Stimulated activated naive CD8-positive, alpha-beta T cell treated with anti-CD3 and anti-CD28 coated beads, Interleukin-15, Interleukin-2, amounts not matched to agents 100 ng/mL and 50 ng/mL, for 24 hours (primary cell): ENCODE measurements at regions not wholly inside any gene's neighbourhood (a gene's known extent, or its start where the extent isn't known, plus 50 kb on each side); places are given as distances from the start of the nearest gene placed in this dataset.
A peak's percentile ranks its signal among the peaks of the same experiment; 100 is the strongest.

Experiments used
- H3K27ac Mint-ChIP-seq: one replicate; pipeline ENCODE4 v1.8.0; 2021; ENCODE audit warnings: mild to moderate bottlenecking, mixed read lengths
- H3K27me3 Mint-ChIP-seq: one replicate; pipeline ENCODE4 v1.8.0; 2021; ENCODE audit warnings: mixed read lengths
- H3K36me3 Mint-ChIP-seq: one replicate; pipeline ENCODE4 v1.8.0; 2021; ENCODE audit warnings: low read depth, mixed read lengths
- H3K4me1 Mint-ChIP-seq: one replicate; pipeline ENCODE4 v1.8.0; 2021; ENCODE audit warnings: low read depth, mixed read lengths
- H3K4me3 Mint-ChIP-seq: one replicate; pipeline ENCODE4 v1.8.0; 2021; ENCODE audit warnings: mild to moderate bottlenecking, mixed read lengths
- H3K9me3 Mint-ChIP-seq: one replicate; pipeline ENCODE4 v1.8.0; 2021; ENCODE audit warnings: mixed read lengths

GRCh38 chr5:148708854-148709253 is 54.5 kb upstream of the HTR4 start:
- Mint-ChIP-seq H3K36me3 (no peaks in the 10 kb centered on the region), H3K27me3 (peaks cover 31% of the 10 kb centered on the region), H3K4me1 (peaks cover 28% of the 10 kb centered on the region), H3K9me3 (peaks cover 9% of the 10 kb centered on the region), H3K27ac (peak overlapping the region; percentile 75), H3K4me3 (peak overlapping the region; percentile 12)

GRCh38 chr5:148711961-148712360 is 57.6 kb upstream of the HTR4 start:
- Mint-ChIP-seq H3K4me3 (no peak overlapping the region), H3K4me1 (peaks cover 43% of the 10 kb centered on the region), H3K27ac (no peak overlapping the region), H3K36me3 (no peaks in the 10 kb centered on the region), H3K9me3 (peaks cover 13% of the 10 kb centered on the region), H3K27me3 (peaks cover 31% of the 10 kb centered on the region)

GRCh38 chr5:148713735-148714508 is 59.6 kb upstream of the HTR4 start:
- H3K36me3 Mint-ChIP-seq: no peaks in the 10 kb centered on the region
- H3K9me3 Mint-ChIP-seq: peaks cover 13% of the 10 kb centered on the region
- H3K27ac Mint-ChIP-seq: peak overlapping the region; percentile 15
- peaks cover 49% of the 10 kb centered on the region for H3K27me3 Mint-ChIP-seq
- peaks cover 33% of the 10 kb centered on the region for H3K4me1 Mint-ChIP-seq
- no peak overlapping the region for H3K4me3 Mint-ChIP-seq

- peaks cover 61% of the 10 kb centered on the region for H3K27me3 Mint-ChIP-seq
- H3K4me1 Mint-ChIP-seq: peaks cover 23% of the 10 kb centered on the region
- no peak overlapping the region for H3K27ac Mint-ChIP-seq
- H3K4me3 Mint-ChIP-seq: no peak overlapping the region
- no peaks in the 10 kb centered on the region for H3K36me3 Mint-ChIP-seq
- H3K9me3 Mint-ChIP-seq: peaks cover 7% of the 10 kb centered on the region
Observed at GRCh38 chr5:148716716-148717115, 62.4 kb upstream of the HTR4 start.

GRCh38 chr5:148717668-148718067 is 63.3 kb upstream of the HTR4 start:
- peaks cover 57% of the 10 kb centered on the region for H3K27me3 Mint-ChIP-seq
- peaks cover 23% of the 10 kb centered on the region for H3K4me1 Mint-ChIP-seq
- H3K4me3 Mint-ChIP-seq: no peak overlapping the region
- H3K27ac Mint-ChIP-seq: no peak overlapping the region
- H3K36me3 Mint-ChIP-seq: no peaks in the 10 kb centered on the region
- peaks cover 7% of the 10 kb centered on the region for H3K9me3 Mint-ChIP-seq

- Mint-ChIP-seq H3K4me3 (no peak overlapping the region), H3K9me3 (peaks cover 7% of the 10 kb centered on the region), H3K27me3 (peaks cover 61% of the 10 kb centered on the region), H3K27ac (no peak overlapping the region), H3K36me3 (no peaks in the 10 kb centered on the region), H3K4me1 (peaks cover 13% of the 10 kb centered on the region)
Observed at GRCh38 chr5:148719605-148720004, 65.3 kb upstream of the HTR4 start.

- no peaks in the 10 kb centered on the region for H3K36me3 Mint-ChIP-seq
- H3K4me3 Mint-ChIP-seq: no peak overlapping the region
- H3K9me3 Mint-ChIP-seq: peaks cover 1% of the 10 kb centered on the region
- peaks cover 60% of the 10 kb centered on the region for H3K27me3 Mint-ChIP-seq
- peaks cover 6% of the 10 kb centered on the region for H3K4me1 Mint-ChIP-seq
- no peak overlapping the region for H3K27ac Mint-ChIP-seq
Observed at GRCh38 chr5:148720257-148720656, 65.9 kb upstream of the HTR4 start.

GRCh38 chr5:148723143-148723542 is 68.8 kb upstream of the HTR4 start:
- Mint-ChIP-seq H3K36me3 (no peaks in the 10 kb centered on the region), H3K27ac (no peak overlapping the region), H3K27me3 (peaks cover 46% of the 10 kb centered on the region), H3K9me3 (no peaks in the 10 kb centered on the region), H3K4me3 (no peak overlapping the region), H3K4me1 (no peaks in the 10 kb centered on the region)

GRCh38 chr5:148725675-148726074 is 71.3 kb upstream of the HTR4 start:
- no peaks in the 10 kb centered on the region for H3K9me3 Mint-ChIP-seq
- no peaks in the 10 kb centered on the region for H3K4me1 Mint-ChIP-seq
- H3K27ac Mint-ChIP-seq: no peak overlapping the region
- peaks cover 22% of the 10 kb centered on the region for H3K27me3 Mint-ChIP-seq
- no peaks in the 10 kb centered on the region for H3K36me3 Mint-ChIP-seq
- H3K4me3 Mint-ChIP-seq: no peak overlapping the region

GRCh38 chr5:148729182-148729581 is 74.9 kb upstream of the HTR4 start:
- Mint-ChIP-seq H3K27ac (no peak overlapping the region), H3K4me3 (no peak overlapping the region), H3K27me3 (peaks cover 8% of the 10 kb centered on the region), H3K36me3 (no peaks in the 10 kb centered on the region), H3K4me1 (peaks cover 4% of the 10 kb centered on the region), H3K9me3 (no peaks in the 10 kb centered on the region)

- no peaks in the 10 kb centered on the region for H3K9me3 Mint-ChIP-seq
- peaks cover 3% of the 10 kb centered on the region for H3K27me3 Mint-ChIP-seq
- H3K27ac Mint-ChIP-seq: no peak overlapping the region
- H3K4me3 Mint-ChIP-seq: no peak overlapping the region
- H3K4me1 Mint-ChIP-seq: peaks cover 4% of the 10 kb centered on the region
- no peaks in the 10 kb centered on the region for H3K36me3 Mint-ChIP-seq
Observed at GRCh38 chr5:148730270-148730669, 75.9 kb upstream of the HTR4 start.

GRCh38 chr5:148730942-148731898 is 76.9 kb upstream of the HTR4 start:
- Mint-ChIP-seq H3K27ac (no peak overlapping the region), H3K4me3 (peak overlapping the region; percentile 37), H3K27me3 (peaks cover under 1% of the 10 kb centered on the region), H3K9me3 (no peaks in the 10 kb centered on the region), H3K36me3 (no peaks in the 10 kb centered on the region), H3K4me1 (peaks cover 4% of the 10 kb centered on the region)

- Mint-ChIP-seq H3K36me3 (no peaks in the 10 kb centered on the region), H3K9me3 (no peaks in the 10 kb centered on the region), H3K27ac (no peak overlapping the region), H3K27me3 (peaks cover 11% of the 10 kb centered on the region), H3K4me3 (no peak overlapping the region), H3K4me1 (peaks cover 4% of the 10 kb centered on the region)
Observed at GRCh38 chr5:148732692-148733091, 78.4 kb upstream of the HTR4 start.

GRCh38 chr5:148733601-148734438 is 79.5 kb upstream of the HTR4 start:
- Mint-ChIP-seq H3K4me1 (peaks cover 4% of the 10 kb centered on the region), H3K27ac (no peak overlapping the region), H3K36me3 (no peaks in the 10 kb centered on the region), H3K4me3 (no peak overlapping the region), H3K27me3 (peaks cover 17% of the 10 kb centered on the region), H3K9me3 (no peaks in the 10 kb centered on the region)
